Endodermal cell (in vitro differentiated cells): ENCODE measurements at regions not wholly inside any gene's neighbourhood (a gene's known extent, or its start where the extent isn't known, plus 50 kb on each side); places are given as distances from the start of the nearest gene placed in this dataset.

Experiments
- DNase-seq: peaks from one replicate; pipeline ENCODE4 v3.0.0-alpha.2; 2017
- H3K27ac ChIP-seq: 2 replicates; pipeline ENCODE4 v1.5.1; 2013; ENCODE audit warnings: mild to moderate bottlenecking, low read depth, low read length, moderate library complexity
- H3K27me3 ChIP-seq: 2 replicates; pipeline ENCODE4 v1.6.1; 2013; ENCODE audit warnings: mild to moderate bottlenecking, low read length, moderate library complexity; ENCODE audit not compliant: insufficient read depth, control insufficient read depth, poor library complexity, severe bottlenecking
- H3K36me3 ChIP-seq: 2 replicates; pipeline ENCODE4 v1.7.0; 2013; ENCODE audit warnings: mild to moderate bottlenecking, low read length, moderate library complexity; ENCODE audit not compliant: control insufficient read depth, insufficient read depth
- H3K4me1 ChIP-seq: one replicate; pipeline ENCODE4 v1.7.0; 2013; ENCODE audit warnings: low read length; ENCODE audit not compliant: control insufficient read depth, insufficient read depth
- H3K4me3 ChIP-seq: 2 replicates; pipeline ENCODE4 v1.5.1; 2013; ENCODE audit warnings: mild to moderate bottlenecking, low read length, moderate library complexity
- H3K9ac ChIP-seq: 2 replicates; pipeline ENCODE4 v1.6.1; 2013; ENCODE audit warnings: mild to moderate bottlenecking, low read length, moderate library complexity; ENCODE audit not compliant: poor library complexity, severe bottlenecking; ENCODE audit errors: extremely low read depth
- H3K9me3 ChIP-seq: 2 replicates; pipeline ENCODE4 v1.6.1; 2013; ENCODE audit warnings: mild to moderate bottlenecking, low read length, moderate library complexity; ENCODE audit not compliant: control insufficient read depth
- H3K27ac Mint-ChIP-seq: 2 replicates; pipeline ENCODE4 v1.8.0; 2020; ENCODE audit warnings: mixed read lengths
- H3K27me3 Mint-ChIP-seq: 2 replicates; pipeline ENCODE4 v1.8.0; 2021; ENCODE audit warnings: mild to moderate bottlenecking, mixed read lengths; ENCODE audit not compliant: insufficient read depth
- H3K36me3 Mint-ChIP-seq: 2 replicates; pipeline ENCODE4 v1.8.0; 2020; ENCODE audit warnings: low read depth, mixed read lengths
- H3K4me1 Mint-ChIP-seq: 2 replicates; pipeline ENCODE4 v1.8.0; 2020; ENCODE audit warnings: mixed read lengths
- H3K4me3 Mint-ChIP-seq: 2 replicates; pipeline ENCODE4 v1.8.0; 2020; ENCODE audit warnings: mild to moderate bottlenecking, moderate library complexity, mixed read lengths
- H3K9me3 Mint-ChIP-seq: 2 replicates; pipeline ENCODE4 v1.8.0; 2020; ENCODE audit warnings: mild to moderate bottlenecking, mixed read lengths
- CTCF ChIP-seq: fragments of 200-600 bp; sonication (generic); conservative IDR thresholded peaks from 2 replicates; pipeline ENCODE4 v1.5.0; 2021; ENCODE audit warnings: antibody characterized with exemption, mild to moderate bottlenecking
- WGBS, 2 experiments: methylation state at CpG; one replicate each; pipeline versions ENCODE4 v1.1.5 to v1.1.7; 2013; ENCODE audit warnings: missing lambda C conversion rate in 2 of 2, mixed read lengths in 1 of 2; ENCODE audit not compliant: insufficient coverage in 1 of 2, insufficient read length in 1 of 2; 5-methylcytosine and 5-hydroxymethylcytosine counted together

GRCh38 chr13:37273836-37274235 is 168.4 kb upstream of the CSNK1A1L start:
- H3K9me3 ChIP-seq = peaks cover 6% of the 10 kb centered on the region
- no peaks in the 10 kb centered on the region for H3K36me3 ChIP-seq
- no peak for TF ChIP-seq CTCF
- H3K27ac ChIP-seq = no peak overlapping the region
- DNase-seq = no peak
- peaks cover 13% of the 10 kb centered on the region for H3K9me3 Mint-ChIP-seq
- H3K36me3 Mint-ChIP-seq = no peaks in the 10 kb centered on the region
- no peak overlapping the region for H3K4me3 Mint-ChIP-seq
- H3K9ac ChIP-seq = no peak overlapping the region
- WGBS, 2 experiments = 78 to 100% methylated on average over 1 of the region's 1 CpG
- H3K27me3 Mint-ChIP-seq = no peaks in the 10 kb centered on the region
- no peak overlapping the region for H3K4me3 ChIP-seq
- no peaks in the 10 kb centered on the region for H3K4me1 Mint-ChIP-seq
- no peaks in the 10 kb centered on the region for H3K27me3 ChIP-seq
- no peak overlapping the region for H3K27ac Mint-ChIP-seq
- H3K4me1 ChIP-seq = no peaks in the 10 kb centered on the region

GRCh38 chr13:37270226-37271001 is 164.9 kb upstream of the CSNK1A1L start:
- no peaks in the 10 kb centered on the region for H3K36me3 Mint-ChIP-seq
- H3K9me3 Mint-ChIP-seq = peaks cover 6% of the 10 kb centered on the region
- H3K27me3 ChIP-seq = no peaks in the 10 kb centered on the region
- WGBS, 2 experiments = 88 to 90% methylated on average over 4 to 5 of the region's 5 CpGs
- no peak overlapping the region for H3K4me3 ChIP-seq
- H3K4me1 ChIP-seq = no peaks in the 10 kb centered on the region
- H3K9ac ChIP-seq = no peak overlapping the region
- no peak for DNase-seq
- H3K27me3 Mint-ChIP-seq = no peaks in the 10 kb centered on the region
- H3K4me3 Mint-ChIP-seq = no peak overlapping the region
- H3K4me1 Mint-ChIP-seq = no peaks in the 10 kb centered on the region
- no peaks in the 10 kb centered on the region for H3K36me3 ChIP-seq
- TF ChIP-seq CTCF = peak; percentile 63
- no peaks in the 10 kb centered on the region for H3K9me3 ChIP-seq
- no peak overlapping the region for H3K27ac ChIP-seq
- no peak overlapping the region for H3K27ac Mint-ChIP-seq

- Histone ChIP-seq H3K4me1 (no peaks in the 10 kb centered on the region), H3K27me3 (no peaks in the 10 kb centered on the region), H3K9me3 (peaks cover 27% of the 10 kb centered on the region), H3K36me3 (no peaks in the 10 kb centered on the region), H3K4me3 (no peak overlapping the region), H3K9ac (no peak overlapping the region), H3K27ac (no peak overlapping the region)
- Mint-ChIP-seq H3K4me1 (peaks cover 4% of the 10 kb centered on the region), H3K9me3 (peaks cover 22% of the 10 kb centered on the region), H3K27ac (no peak overlapping the region), H3K4me3 (no peak overlapping the region), H3K27me3 (no peaks in the 10 kb centered on the region), H3K36me3 (peaks cover 5% of the 10 kb centered on the region)
- 60 to 75% methylated on average over 1 to 2 of the region's 2 CpGs for WGBS, 2 experiments
- TF ChIP-seq CTCF = no peak
- peak; percentile 65 for DNase-seq
These were observed 158.4 kb upstream of the CSNK1A1L start for GRCh38 chr13:37263871-37264270.
